ENCODE measurements at regions not wholly inside any gene's neighbourhood (a gene's known extent, or its start where the extent isn't known, plus 50 kb on each side); places are given as distances from the start of the nearest gene placed in this dataset.

DNA sequence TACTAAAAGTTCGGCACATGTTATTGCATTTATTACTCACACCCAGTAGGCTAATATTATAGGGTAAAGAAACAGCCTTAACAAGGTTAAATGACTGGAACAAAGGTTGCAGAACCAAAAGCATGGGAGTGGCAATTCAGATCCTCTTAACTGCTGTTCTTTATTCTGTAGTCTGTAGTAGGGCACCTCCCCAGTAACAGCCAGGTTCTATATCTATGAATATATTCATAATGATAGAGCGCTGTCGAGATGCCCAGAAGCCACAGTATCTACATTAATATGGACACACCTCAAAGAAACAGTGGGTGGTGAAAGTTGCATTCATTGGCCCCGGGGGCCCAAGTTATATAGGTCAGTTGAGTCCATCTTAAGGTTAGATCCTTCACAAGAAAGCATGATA, 340.9 kb upstream of the THRB start:
- TF ChIP-seq POLR2AphosphoS5 (IDR thresholded peaks at IDR 0.05) (no peak), EZH2 (IDR thresholded peaks at IDR 0.05; ENCODE audit: borderline replicate concordance, insufficient read depth, low read length, poor library complexity, severe bottlenecking) (no peak), RAD21 (conservative IDR thresholded peaks at IDR 0.05) (no peak), TAF1 (IDR thresholded peaks at IDR 0.05; ENCODE audit: low read depth) (no peak), MXI1 (conservative IDR thresholded peaks at IDR 0.05; ENCODE audit: poor library complexity, severe bottlenecking) (no peak), EP300 (conservative IDR thresholded peaks at IDR 0.05; ENCODE audit: poor library complexity, severe bottlenecking) (no peak)
- TF ChIP-seq, protein P1, sequence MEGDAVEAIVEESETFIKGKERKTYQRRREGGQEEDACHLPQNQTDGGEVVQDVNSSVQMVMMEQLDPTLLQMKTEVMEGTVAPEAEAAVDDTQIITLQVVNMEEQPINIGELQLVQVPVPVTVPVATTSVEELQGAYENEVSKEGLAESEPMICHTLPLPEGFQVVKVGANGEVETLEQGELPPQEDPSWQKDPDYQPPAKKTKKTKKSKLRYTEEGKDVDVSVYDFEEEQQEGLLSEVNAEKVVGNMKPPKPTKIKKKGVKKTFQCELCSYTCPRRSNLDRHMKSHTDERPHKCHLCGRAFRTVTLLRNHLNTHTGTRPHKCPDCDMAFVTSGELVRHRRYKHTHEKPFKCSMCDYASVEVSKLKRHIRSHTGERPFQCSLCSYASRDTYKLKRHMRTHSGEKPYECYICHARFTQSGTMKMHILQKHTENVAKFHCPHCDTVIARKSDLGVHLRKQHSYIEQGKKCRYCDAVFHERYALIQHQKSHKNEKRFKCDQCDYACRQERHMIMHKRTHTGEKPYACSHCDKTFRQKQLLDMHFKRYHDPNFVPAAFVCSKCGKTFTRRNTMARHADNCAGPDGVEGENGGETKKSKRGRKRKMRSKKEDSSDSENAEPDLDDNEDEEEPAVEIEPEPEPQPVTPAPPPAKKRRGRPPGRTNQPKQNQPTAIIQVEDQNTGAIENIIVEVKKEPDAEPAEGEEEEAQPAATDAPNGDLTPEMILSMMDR (IDR thresholded peaks at IDR 0.05; ENCODE audit: poor library complexity, severe bottlenecking): no peak
- TF ChIP-seq, protein P2, sequence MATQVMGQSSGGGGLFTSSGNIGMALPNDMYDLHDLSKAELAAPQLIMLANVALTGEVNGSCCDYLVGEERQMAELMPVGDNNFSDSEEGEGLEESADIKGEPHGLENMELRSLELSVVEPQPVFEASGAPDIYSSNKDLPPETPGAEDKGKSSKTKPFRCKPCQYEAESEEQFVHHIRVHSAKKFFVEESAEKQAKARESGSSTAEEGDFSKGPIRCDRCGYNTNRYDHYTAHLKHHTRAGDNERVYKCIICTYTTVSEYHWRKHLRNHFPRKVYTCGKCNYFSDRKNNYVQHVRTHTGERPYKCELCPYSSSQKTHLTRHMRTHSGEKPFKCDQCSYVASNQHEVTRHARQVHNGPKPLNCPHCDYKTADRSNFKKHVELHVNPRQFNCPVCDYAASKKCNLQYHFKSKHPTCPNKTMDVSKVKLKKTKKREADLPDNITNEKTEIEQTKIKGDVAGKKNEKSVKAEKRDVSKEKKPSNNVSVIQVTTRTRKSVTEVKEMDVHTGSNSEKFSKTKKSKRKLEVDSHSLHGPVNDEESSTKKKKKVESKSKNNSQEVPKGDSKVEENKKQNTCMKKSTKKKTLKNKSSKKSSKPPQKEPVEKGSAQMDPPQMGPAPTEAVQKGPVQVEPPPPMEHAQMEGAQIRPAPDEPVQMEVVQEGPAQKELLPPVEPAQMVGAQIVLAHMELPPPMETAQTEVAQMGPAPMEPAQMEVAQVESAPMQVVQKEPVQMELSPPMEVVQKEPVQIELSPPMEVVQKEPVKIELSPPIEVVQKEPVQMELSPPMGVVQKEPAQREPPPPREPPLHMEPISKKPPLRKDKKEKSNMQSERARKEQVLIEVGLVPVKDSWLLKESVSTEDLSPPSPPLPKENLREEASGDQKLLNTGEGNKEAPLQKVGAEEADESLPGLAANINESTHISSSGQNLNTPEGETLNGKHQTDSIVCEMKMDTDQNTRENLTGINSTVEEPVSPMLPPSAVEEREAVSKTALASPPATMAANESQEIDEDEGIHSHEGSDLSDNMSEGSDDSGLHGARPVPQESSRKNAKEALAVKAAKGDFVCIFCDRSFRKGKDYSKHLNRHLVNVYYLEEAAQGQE (IDR thresholded peaks at IDR 0.05; ENCODE audit: borderline replicate concordance): no peak
